ENCODE measurements at regions not wholly inside any gene's neighbourhood (a gene's known extent, or its start where the extent isn't known, plus 50 kb on each side); places are given as distances from the start of the nearest gene placed in this dataset.

DNA sequence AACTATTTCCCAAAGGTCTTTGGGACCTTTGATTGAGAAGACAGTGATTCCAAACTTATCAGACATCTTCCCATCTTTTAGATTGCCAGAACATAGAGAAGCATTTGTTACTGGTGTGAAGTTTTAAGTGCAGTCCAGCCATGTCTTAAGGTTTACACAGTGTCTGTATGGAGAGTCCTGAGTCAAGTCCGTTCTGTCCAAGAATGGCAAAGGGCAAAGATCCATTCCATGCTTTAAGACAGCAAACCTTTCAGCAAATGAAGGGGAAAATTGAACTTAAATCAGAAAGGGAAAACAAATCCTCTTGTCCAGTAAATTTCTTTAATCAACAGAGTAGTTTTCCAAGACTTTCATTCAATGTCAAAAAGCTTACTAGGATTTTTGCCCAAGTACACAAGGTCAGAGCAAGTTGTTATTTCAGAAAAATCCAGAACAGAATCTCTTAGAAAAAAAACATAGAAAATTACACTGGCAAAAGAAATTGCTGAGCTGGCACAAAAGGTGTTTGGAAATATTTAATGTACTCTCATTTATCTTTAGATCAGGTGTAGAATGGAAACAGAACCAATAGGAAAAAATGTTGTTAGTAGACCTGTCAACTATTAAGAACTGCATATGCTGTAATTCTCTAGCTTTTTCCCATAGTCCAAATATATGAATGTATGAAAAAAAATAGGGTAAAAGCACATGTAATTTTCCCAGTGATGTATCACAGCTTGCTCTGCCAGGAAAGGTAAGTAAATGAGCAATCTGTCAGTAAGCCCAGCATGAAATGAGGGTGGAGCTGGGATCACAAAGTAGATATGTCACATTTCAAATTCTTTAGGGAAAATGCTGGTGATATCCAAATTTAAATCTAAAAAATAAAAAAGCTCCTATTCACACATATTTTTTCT lies 1099.9 kb downstream of the TUSC7 start:
- no peak for DNase-seq

DNA sequence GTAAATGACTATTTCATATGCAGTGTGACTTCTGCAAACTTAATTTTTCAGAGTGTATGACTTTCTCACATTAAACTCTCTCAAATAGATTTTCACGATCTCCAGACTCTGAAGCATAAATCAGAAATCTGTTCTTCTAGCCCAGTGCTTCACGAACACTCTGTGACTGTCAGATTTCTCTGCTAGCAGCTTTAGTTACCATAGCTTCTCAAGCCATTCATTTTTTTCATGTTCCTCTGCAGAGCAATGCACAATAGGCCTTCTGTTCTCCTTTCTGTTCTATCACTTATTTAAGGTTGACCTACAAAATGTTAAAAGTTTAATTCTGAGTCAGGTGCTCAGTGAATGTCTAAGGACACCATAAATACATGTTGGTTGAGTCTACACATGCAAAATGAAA lies 1102.2 kb downstream of the TUSC7 start:
- DNase-seq = no peak

DNA sequence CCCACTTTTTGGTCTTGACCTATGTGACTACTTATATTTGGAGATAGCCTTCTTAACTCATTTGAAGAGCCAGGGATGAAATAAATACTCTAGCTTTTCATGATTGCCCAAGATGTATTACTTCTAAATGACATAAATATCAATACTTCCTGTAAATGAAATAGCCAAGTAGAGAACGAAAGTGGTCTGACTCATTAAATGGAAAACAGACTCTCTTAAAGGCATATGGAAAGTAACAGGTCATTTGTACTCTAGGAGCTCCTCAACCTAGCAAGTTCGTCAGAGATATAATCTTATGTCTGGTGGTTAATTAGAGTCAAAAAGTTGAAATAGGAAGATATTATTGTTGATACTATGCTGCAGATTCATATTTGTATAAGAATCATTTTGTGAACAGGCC lies 1105.4 kb downstream of the TUSC7 start:
- DNase-seq = no peak

DNA sequence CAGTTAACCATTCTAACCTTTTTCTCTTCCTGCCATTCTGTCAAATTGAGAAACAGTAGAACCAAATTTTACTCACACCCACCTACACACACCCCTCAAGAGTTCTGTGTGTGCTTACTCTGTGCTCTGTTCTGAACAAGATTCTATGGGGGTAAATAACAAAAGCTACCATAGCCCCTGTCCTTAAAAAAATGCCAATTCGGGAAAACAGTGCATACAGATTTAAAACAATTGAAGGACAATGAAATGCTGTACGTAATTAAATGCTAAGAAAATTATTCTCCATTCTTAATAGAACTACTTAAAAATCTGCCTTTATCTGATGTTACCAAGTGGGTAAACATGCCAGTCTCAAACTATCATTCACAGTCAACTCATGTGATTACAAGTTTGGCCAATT lies 1107.5 kb downstream of the TUSC7 start:
- DNase-seq = no peak

DNA sequence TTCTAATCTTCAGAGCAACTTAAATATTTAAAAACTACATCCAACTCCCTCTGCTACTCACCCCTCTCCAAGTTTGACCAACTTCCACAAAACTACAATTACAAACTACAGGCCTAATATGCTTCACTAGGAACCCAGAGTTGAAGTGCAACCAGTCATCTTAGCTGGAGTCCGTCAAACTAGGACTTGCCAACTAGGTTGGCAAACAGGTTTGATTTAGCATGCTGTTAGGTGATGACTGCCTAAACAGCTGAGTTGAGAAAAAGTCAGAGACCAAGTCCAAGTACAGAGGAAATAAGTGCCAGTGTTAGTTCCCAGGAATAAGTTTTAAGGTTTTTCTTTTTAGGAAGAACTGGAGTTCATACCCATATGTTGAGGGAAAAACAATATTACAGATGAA lies 1109.0 kb downstream of the TUSC7 start:
- DNase-seq = no peak

DNA sequence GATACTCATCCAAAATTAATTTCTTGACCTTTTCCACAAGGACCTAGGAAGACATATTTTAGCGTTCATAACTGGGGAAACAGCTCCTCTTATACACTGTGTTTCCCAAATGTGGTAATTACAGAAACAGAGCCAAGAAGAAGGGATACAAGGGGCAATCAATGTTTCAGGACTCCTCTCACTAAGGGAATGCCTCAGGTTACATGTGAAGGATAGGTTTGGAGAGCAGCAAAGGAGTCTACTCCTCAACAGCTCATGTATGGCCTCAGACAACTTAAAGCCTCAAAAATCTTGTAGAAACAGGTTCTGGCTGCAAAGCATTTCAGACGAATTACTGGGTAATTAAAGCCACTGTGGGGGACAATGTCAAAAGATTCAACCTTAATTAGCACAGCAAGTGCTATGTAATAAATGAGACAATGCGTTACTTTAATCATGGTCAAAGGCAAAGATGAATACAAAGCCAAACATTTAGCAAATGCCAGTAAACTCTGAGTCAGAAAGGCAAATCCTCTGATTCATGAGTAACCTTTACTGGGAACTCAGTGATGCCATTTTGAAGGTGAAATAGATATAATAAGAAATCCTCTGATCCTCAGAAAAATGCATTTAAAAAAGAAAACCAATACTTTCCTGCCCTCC lies 1111.2 kb downstream of the TUSC7 start:
- DNase-seq = no peak

DNA sequence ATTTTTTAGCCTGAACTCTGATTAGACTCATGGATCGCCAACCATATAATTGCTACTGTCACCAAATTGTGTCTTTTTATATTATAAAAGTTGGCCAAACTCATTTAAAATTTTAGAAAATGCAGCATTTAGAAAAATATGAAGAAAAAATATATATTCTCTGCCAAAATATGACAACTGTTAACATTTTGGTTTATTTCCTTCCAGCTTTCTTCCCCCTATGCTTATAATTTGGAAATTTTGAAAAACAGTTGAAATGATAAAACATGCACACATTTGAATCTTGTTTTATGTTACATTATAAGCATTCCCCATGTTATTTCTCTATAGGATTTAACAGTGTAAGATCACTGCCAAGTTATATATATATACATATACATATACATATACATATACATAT lies 1112.8 kb downstream of the TUSC7 start:
- no peak for DNase-seq

DNA sequence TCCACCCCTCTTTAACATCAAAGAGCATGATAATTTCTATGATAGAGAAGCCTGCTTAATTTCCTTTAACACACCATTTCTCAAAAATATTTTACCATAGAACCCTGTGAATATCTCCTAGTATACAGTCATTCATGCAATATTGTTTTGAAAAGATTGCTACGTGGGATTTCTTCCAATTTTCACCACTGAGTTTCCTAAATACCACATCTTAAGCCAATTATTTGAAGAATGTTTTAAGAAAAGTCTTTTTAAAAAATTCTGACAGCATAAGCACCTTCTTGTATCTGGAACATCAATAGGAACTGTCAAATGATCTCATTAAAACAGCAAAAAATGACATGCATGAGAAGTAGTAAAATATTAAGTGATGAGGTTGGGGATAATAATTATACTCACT lies 1126.7 kb downstream of the TUSC7 start:
- no peak for DNase-seq

DNA sequence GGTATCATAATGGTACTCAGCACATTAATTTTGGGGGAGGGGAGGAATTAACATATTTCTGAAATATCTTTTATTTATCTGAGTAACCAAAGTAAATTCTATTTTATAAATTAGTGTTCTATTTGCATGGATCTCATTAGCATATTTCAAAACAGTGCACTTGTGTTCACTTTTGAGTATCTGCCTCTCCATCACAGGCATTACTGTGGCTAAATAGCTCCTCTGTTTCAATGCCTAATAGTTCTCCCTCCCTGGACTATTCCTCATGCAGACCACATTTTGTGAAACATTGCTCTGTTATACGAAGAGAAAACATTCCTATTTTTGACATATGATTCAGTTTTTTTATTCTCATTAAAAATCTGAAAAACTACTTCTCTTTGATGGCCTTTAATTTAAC lies 1127.8 kb downstream of the TUSC7 start:
- no peak for DNase-seq

DNA sequence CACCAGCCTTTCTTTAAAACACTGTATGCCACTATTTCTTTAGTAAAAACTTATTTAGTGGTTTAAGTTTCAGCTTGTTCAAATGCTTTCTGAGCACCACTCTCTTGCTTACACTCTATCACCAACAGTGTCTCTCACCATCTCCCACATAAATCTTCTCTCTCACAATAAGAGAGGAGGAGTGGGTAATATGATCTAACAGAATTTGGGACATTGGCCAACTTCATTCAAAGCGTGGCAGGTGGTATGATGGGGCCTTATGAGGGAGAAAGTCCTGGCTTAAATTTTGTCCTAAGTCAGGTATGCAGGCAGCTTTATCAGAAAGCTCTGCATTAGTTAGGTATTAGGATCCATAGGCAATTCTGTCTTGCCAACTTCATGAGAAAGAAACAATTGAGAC lies 1132.5 kb downstream of the TUSC7 start:
- DNase-seq = peak; percentile 72 to 73

DNA sequence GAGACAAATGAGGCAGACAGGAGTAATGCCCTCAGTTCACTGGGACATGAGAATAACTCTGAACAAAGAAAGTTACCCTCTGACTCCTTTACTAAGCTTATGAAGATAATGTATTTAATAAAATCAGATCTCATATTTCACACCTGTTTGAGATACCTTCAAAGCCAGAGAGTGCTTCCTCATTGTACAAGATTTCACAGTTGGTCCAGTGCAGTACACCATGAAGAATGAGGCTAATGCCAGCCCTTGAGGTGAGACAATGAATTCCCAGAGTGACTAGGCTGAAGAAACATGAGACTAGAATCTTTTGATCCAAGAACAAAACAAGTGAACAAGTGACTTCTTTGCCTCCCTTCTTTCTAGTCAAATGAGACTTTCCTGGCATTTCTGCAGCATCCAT lies 1133.8 kb downstream of the TUSC7 start:
- no peak for DNase-seq

DNA sequence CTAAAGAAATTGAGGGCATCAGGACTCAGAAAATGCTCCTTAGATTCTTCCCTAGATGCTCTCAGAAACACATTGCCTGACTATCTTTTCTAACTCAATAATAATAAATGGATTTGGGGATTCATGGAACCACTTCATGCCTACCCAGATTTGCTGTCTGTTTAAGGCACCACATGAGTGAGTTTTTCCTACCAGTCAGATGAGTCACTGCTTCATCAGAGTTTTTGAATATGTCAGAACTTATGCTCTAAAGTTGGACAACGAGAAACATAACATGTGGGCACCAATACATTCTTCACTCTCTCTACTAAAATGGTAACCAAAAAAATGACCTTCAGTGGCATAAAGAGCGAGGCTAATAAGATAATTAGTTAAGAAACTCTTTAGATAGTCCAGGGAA lies 1135.1 kb downstream of the TUSC7 start:
- DNase-seq = no peak

DNA sequence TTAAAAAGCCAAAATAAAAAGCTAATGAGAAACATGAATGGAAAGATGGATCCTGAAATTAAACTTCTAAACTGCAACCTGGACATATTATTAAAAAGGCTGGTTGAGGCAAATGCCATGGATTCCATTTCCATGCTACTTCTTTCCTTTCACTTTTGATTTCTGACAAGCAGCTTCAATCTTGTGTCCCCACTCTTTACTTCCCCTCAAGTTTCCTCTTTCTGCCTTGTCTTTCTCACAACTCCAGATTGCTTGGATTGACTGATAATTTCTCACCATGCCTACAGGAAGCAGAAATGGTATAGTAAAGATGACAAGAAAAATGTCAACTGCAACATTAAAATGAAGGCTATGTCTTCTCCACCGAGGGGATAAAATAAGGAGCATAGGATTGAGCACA lies 1136.7 kb downstream of the TUSC7 start:
- DNase-seq = no peak

DNA sequence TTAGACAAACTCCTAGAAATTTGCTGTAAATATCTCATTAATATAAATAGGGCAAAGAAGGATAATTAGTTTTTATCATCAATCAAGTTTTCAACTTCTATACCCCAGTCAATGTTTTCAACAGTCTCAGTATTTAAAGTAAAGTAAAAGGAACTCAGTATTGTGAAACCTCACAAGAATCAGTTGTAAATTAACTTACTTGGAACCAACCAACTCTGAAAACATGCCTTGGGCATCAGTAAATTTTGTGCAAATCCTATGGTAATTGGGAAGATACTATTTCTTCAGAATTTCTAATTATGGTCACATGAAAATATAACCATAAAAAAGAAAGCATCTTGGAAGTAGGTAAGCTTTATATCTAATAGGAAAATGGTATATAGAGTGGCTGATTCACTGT lies 1139.0 kb downstream of the TUSC7 start:
- no peak for DNase-seq

DNA sequence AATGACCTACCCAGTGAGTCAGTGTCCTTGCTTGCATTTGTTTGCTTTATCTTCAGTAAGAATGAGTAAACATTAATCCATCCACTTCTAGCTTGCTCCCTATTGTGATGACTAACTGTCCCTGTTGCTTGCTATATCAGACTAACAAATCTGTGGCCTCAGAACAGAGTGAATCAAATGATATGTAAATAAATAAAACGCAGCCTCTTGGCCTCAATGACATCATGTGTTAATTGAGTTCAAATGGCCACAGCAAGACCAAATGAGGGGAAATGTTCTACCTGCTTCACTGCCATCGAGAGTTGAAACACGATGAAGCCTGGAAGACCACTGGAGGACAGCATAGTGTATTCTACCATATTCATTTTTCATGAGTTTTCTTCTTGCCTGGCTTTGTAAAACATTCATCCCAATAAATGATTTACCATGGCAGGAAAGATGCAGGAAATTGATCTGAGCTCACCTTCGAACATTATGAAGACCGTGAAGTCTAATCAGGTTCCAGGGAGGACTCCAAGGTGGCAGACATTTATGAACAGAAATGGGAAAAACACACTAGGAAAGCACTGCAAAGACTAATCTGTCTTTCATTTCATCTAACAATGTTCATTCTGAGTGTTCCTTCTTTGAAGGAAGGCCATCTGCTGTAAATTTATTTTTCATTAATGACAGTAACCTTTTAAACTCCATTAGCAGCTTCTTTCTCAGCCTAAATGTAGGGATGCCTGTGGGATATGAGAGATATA lies 1144.5 kb downstream of the TUSC7 start:
- DNase-seq = peak; percentile 54 to 70

DNA sequence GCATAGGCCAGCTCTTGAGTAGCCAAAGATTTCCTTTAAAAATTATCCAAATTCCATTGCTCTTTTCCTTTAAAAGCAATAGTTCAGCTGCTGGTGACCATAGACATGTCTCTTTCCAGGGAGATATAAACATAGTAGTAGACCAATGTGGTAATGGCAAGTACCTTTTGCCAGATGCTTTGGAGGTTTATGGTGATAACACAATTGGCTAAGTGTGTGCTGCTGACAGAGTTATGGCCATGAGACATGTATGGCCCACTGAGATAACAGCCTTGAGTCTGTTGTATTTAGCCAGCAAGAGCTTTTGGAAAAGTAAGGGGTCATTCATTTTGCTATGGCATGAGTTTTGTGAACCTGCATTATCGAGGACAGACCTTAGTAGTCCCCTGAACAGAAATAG lies 1146.8 kb downstream of the TUSC7 start:
- no peak for DNase-seq

DNA sequence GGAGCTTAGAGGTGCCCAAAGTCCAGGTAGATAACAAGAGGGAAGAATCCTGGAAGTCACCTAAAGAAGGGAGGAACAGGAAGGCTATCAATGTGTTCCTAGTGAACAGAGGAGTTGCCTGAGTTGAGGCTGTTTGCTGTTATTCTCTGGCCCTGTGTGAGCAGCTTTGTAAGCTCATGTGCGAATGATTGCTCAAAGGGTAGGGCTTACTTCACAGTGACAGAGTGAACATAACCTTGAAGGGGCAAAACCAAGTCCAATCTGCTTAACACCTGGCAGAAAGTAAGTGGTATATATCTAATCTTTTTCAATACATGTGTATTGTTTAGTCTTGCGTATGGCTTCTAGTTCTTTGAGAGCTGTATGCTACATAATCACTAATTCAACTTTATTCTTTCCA lies 1153.6 kb downstream of the TUSC7 start:
- DNase-seq = no peak

DNA sequence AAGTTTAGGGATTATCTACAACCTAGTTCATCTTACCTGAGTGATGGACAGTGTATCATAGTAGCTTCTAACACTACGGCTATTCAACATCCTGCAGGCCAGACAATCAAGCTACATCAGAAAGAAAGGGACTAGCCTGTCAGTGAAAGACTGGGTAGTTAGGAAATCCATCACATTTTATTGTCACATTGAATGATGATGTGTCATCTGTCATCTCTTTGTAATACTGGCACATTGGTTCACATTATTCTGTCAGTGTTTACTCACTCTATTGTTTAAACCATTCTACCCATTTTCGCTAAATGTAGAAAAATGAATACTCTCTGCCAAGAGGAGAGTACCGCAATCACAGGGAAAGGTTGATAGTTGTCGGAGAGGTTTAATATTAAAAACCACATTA lies 1155.8 kb downstream of the TUSC7 start:
- no peak for DNase-seq

DNA sequence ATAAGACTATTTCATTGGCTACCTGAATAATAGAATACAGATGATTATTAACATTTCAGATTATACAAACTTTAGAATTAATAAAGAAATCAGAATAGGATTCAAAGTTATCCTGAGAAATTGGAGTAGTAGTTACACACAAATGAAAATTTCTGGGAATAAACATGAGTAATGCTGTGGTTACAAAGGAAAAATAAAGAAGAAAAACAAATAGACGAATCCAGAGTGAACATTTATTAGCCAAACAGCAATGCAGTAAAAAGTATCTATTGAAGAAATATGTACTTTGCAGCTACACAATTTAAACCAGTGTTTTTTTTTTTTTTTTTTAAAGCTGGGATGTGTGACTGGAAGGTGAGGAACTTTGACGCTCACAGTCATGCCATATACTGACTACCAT lies 1159.2 kb downstream of the TUSC7 start:
- no peak for DNase-seq

DNA sequence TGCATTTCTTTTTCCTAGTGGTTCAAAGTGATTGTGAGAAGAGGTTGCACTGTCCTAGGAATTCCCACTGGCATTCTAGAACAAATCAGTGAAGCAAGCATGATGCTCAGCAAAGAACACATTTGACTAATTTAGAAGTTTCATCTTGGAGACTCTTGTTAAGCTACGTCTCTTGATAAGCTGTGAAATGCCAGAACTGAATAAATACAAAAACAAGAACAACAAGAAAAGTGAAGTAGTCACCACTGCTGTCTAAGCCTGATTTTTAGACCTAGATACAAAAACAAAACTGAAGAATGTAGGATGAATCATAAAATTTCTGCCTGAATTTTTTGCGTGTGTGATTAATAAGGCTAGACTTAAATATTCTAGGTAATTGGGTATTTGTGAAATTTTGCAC lies 1162.4 kb downstream of the TUSC7 start:
- no peak for DNase-seq

DNA sequence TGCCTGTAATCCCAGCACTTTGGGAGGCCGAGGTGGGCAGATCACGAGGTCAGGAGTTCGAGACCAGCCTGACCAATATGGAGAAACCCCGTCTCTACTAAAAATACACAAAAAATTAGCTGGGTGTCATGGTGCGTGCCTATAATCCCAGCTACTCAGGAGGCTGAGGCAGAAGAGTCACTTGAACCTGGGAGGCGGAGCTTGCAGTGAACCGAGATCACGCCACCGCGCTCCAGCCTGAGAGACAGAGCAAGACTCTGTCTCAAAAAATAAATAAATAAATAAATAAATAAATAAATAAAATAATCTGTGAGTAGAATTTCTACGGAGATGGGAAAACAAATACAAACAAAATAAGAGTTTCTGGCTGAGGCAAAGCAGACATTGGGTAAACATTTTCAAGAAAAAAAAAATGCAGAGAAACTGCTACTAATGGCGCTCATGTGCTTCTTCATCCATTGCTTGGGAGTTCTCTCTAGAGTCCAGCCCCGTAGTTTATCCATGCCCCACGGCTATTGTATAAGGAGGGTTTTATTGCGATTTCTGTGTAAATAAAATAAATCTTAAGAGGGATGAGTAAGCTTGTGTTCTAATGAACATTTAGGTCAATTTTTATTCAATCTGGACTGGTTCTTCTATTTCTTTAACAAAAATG lies 1161.9 kb downstream of the IGSF11 start:
- DNase-seq = peak in 1 of 2 experiments; percentile 36

DNA sequence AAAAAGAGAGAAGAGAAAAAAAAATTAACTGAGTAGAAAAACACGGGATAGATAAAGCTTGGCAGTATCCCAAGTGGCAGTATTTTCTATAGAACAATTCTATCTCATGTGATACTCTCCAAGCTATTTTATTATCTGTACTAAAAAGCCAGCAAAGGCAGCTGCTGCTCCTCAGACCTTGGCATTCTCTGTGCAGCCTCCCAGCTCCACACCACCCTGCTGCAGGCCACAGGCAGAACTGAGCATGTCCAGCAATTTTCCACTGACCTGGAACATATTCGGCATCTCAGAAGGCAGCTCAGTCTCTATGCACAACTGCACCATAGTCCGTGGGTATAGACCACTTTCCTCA lies 1161.4 kb downstream of the IGSF11 start:
- DNase-seq = peak; percentile 87 to 90

DNA sequence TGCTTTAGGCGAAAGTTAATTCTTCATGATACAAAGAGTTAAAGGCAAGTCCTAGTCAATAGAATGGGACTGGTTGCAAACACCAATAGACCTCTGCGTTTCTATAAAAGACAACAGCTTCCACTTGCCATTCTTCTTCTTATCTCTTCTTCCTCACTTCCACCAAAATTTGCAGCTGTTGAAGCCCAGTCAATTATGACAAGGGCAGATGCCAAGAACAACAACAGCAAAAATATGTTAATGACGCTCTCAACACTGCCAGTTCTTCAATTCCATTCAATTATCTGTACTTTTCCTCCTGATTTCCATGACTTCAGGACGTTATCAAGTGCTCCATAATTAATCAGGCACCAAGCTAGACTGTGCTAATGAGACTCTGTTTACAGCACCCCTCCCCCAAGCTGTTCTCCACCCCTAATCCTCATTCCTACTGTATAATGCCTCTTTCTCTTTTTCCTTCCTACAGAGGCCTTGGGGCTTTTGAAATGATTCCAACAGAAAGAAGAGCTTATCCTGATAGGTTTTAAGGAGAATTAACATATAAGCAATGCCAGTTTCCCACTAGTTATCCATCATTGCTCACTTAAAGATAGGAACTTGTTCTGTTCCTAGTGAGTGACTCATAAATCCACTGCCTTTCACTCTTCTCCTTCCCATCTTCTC lies 1160.5 kb downstream of the IGSF11 start:
- no peak for DNase-seq
